CD14-positive monocyte (primary cell): ENCODE measurements at regions not wholly inside any gene's neighbourhood (a gene's known extent, or its start where the extent isn't known, plus 50 kb on each side); places are given as distances from the start of the nearest gene placed in this dataset.

Source experiments
- DNase-seq, 3 donors: peaks; one replicate each; pipeline ENCODE4 v3.0.0-alpha.2; 2011 to 2022
- H2AFZ ChIP-seq: 2 replicates; pipeline ENCODE4 v1.6.0; 2012; ENCODE audit warnings: mild to moderate bottlenecking, low read depth, low read length, inconsistent platforms; ENCODE audit not compliant: insufficient read depth, poor library complexity, severe bottlenecking
- H3K27ac ChIP-seq, 2 donors: 1 replicate in 1 of 2; 2 replicates in 1 of 2; pipeline ENCODE4 v1.5.1; 2012 to 2013; ENCODE audit warnings: low read length in 2 of 2, control low read depth in 1 of 2, inconsistent platforms in 1 of 2, low read depth in 1 of 2, mild to moderate bottlenecking in 1 of 2
- H3K27me3 ChIP-seq, 2 donors: one replicate each; pipeline versions ENCODE4 v1.6.0 to v1.6.1; 2011 to 2013; ENCODE audit warnings: low read length in 2 of 2; ENCODE audit not compliant: control insufficient read depth in 2 of 2, insufficient read depth in 2 of 2
- H3K36me3 ChIP-seq, 2 donors: replicated peaks in 1 of 2; 1 replicate in 1 of 2; 2 replicates in 1 of 2; pipeline versions ENCODE4 v1.5.1 to v1.6.1; 2012 to 2013; ENCODE audit warnings: low read length in 2 of 2, control low read depth in 1 of 2, inconsistent platforms in 1 of 2, mild to moderate bottlenecking in 1 of 2; ENCODE audit not compliant: insufficient read depth in 2 of 2, control insufficient read depth in 1 of 2
- H3K4me1 ChIP-seq, 2 donors: 1 replicate in 1 of 2; 2 replicates in 1 of 2; pipeline versions ENCODE4 v1.5.1 to v1.6.1; 2012 to 2013; ENCODE audit warnings: low read length in 2 of 2, control low read depth in 1 of 2, inconsistent platforms in 1 of 2, mild to moderate bottlenecking in 1 of 2, moderate library complexity in 1 of 2; ENCODE audit not compliant: insufficient read depth in 2 of 2, control insufficient read depth in 1 of 2
- H3K4me2 ChIP-seq: replicated peaks from 2 replicates; pipeline ENCODE3; 2012; ENCODE audit warnings: low read length, moderate library complexity, mild to moderate bottlenecking; ENCODE audit not compliant: poor library complexity, severe bottlenecking; ENCODE audit errors: extremely low read depth
- H3K4me3 ChIP-seq, 3 experiments: fragments of 200-600 bp in 1 of 3; sonication (generic) in 1 of 3; replicated peaks in 1 of 3; 1 replicate in 2 of 3; 2 replicates in 1 of 3; pipeline ENCODE4 v1.5.1; 2011 to 2013; ENCODE audit warnings: low read length in 3 of 3, mild to moderate bottlenecking in 3 of 3, control low read depth in 2 of 3, low read depth in 2 of 3, inconsistent platforms in 1 of 3, moderate library complexity in 1 of 3
- H3K79me2 ChIP-seq: 2 replicates; pipeline ENCODE4 v1.6.0; 2012; ENCODE audit warnings: mild to moderate bottlenecking, control low read depth, inconsistent platforms, low read length, moderate library complexity; ENCODE audit not compliant: insufficient read depth
- H3K9ac ChIP-seq: 2 replicates; pipeline ENCODE4 v1.6.0; 2017; ENCODE audit warnings: low read length, mild to moderate bottlenecking; ENCODE audit not compliant: insufficient read depth, poor library complexity, severe bottlenecking
- H3K9me3 ChIP-seq, 2 donors: replicated peaks in 1 of 2; 1 replicate in 1 of 2; 2 replicates in 1 of 2; pipeline versions ENCODE4 v1.5.1 to v1.6.1; 2012 to 2013; ENCODE audit warnings: low read length in 2 of 2, control low read depth in 1 of 2; ENCODE audit not compliant: control insufficient read depth in 1 of 2, insufficient read depth in 1 of 2
- H4K20me1 ChIP-seq: 2 replicates; pipeline ENCODE4 v1.6.0; 2012; ENCODE audit warnings: mild to moderate bottlenecking, low read length, control low read depth, moderate library complexity; ENCODE audit not compliant: insufficient read depth
- H3K27ac Mint-ChIP-seq, 7 donors: one replicate each; pipeline ENCODE4 v1.8.0; 2020; ENCODE audit warnings: mild to moderate bottlenecking in 7 of 7, mixed read lengths in 7 of 7, moderate library complexity in 6 of 7, inconsistent platforms in 2 of 7
- H3K27me3 Mint-ChIP-seq, 3 donors: one replicate each; pipeline ENCODE4 v1.8.0; 2021 to 2022; ENCODE audit warnings: low read depth in 3 of 3, mild to moderate bottlenecking in 3 of 3, mixed read lengths in 3 of 3, moderate library complexity in 3 of 3, inconsistent platforms in 1 of 3
- H3K36me3 Mint-ChIP-seq, 2 donors: one replicate each; pipeline ENCODE4 v1.8.0; 2020; ENCODE audit warnings: mixed read lengths in 2 of 2, inconsistent platforms in 1 of 2, mild to moderate bottlenecking in 1 of 2
- H3K4me1 Mint-ChIP-seq: one replicate; pipeline ENCODE4 v1.8.0; 2020; ENCODE audit warnings: mild to moderate bottlenecking, mixed read lengths
- H3K4me3 Mint-ChIP-seq, 2 donors: one replicate each; pipeline ENCODE4 v1.8.0; 2020; ENCODE audit warnings: mild to moderate bottlenecking in 2 of 2, mixed read lengths in 2 of 2, moderate library complexity in 1 of 2
- H3K9me3 Mint-ChIP-seq, 7 donors: one replicate each; pipeline ENCODE4 v1.8.0; 2020 to 2022; ENCODE audit warnings: mixed read lengths in 7 of 7, mild to moderate bottlenecking in 6 of 7, moderate library complexity in 6 of 7, inconsistent platforms in 2 of 7
- CTCF ChIP-seq: fragments of 200-600 bp; IDR thresholded peaks from one replicate; pipeline ENCODE4 v1.8.0; 2022; ENCODE audit warnings: antibody characterized with exemption, mild to moderate bottlenecking
- WGBS: methylation state at CpG from one replicate; pipeline ENCODE4 v1.1.5; 2013; ENCODE audit warnings: missing lambda C conversion rate; ENCODE audit not compliant: insufficient coverage; 5-methylcytosine and 5-hydroxymethylcytosine counted together
- intact Hi-C, 2 donors: fragments of 100-400 bp; cut with micrococcal nuclease; formaldehyde crosslinking; loops; one replicate each; pipeline versions ENCODE4 v1.15.0 to v1.15.1; 2023

GRCh38 chr16:26787924-26788323, 278.8 kb upstream of the C16orf82 start:
- no peak for TF ChIP-seq CTCF
- H3K4me1 Mint-ChIP-seq = no peaks in the 10 kb centered on the region
- no peak for DNase-seq
- no peaks in the 10 kb centered on the region for H3K36me3 Mint-ChIP-seq
- Histone ChIP-seq H4K20me1 (no peaks in the 10 kb centered on the region), H2AFZ (no peak overlapping the region), H3K27me3 (no peaks in the 10 kb centered on the region), H3K79me2 (no peaks in the 10 kb centered on the region), H3K27ac (no peak overlapping the region), H3K36me3 (no peaks in the 10 kb centered on the region), H3K9me3 (no peaks in the 10 kb centered on the region), H3K4me1 (no peaks in the 10 kb centered on the region), H3K9ac (no peak overlapping the region), H3K4me3 (no peak overlapping the region), H3K4me2 (no peak overlapping the region)
- H3K27ac Mint-ChIP-seq = no peak overlapping the region
- H3K9me3 Mint-ChIP-seq = peaks cover 0 to 4% (median 2%) of the 10 kb centered on the region in 7 donors
- H3K27me3 Mint-ChIP-seq = peaks cover 0 to 5% (median 4%) of the 10 kb centered on the region in 3 donors
- WGBS = no CpG with 5 or more reads among the region's 4 CpGs
- H3K4me3 Mint-ChIP-seq = no peak overlapping the region
- intact Hi-C loops = no loop called here

- no peak for DNase-seq
- no peak overlapping the region for H3K27ac Mint-ChIP-seq
- 84% methylated on average over 5 of the region's 6 CpGs for WGBS
These were observed 275.6 kb upstream of the C16orf82 start for GRCh38 chr16:26791169-26791568.

More at GRCh38 chr16:26791169-26791568, 275.6 kb upstream of the C16orf82 start:
- Histone ChIP-seq H3K79me2 (no peaks in the 10 kb centered on the region), H3K4me2 (no peak overlapping the region), H3K27me3 (no peaks in the 10 kb centered on the region), H3K36me3 (no peaks in the 10 kb centered on the region), H3K4me1 (no peaks in the 10 kb centered on the region), H2AFZ (no peak overlapping the region), H3K27ac (no peak overlapping the region), H3K9ac (no peak overlapping the region), H3K9me3 (no peaks in the 10 kb centered on the region), H3K4me3 (no peak overlapping the region), H4K20me1 (no peaks in the 10 kb centered on the region)
- Mint-ChIP-seq H3K36me3 (no peaks in the 10 kb centered on the region), H3K9me3 (peaks cover 0 to 4% (median 0%) of the 10 kb centered on the region in 7 donors), H3K27me3 (peaks cover 1 to 7% (median 3%) of the 10 kb centered on the region in 3 donors), H3K4me3 (no peak overlapping the region), H3K4me1 (no peaks in the 10 kb centered on the region)
- no peak for TF ChIP-seq CTCF
- intact Hi-C loops = no loop called here
